Lung (tissue), 11 donors: ENCODE measurements at regions not wholly inside any gene's neighbourhood (a gene's known extent, or its start where the extent isn't known, plus 50 kb on each side); places are given as distances from the start of the nearest gene placed in this dataset.
"Not testable (repeated sequence)": the region's sequence is repeated elsewhere in the genome, so short reads cannot be mapped to it uniquely, and the experiment has no call there.

Experiments used
- ATAC-seq: fragments of 200-7000 bp; cut with Tn5 transposase; one replicate; pipeline ENCODE4 v1.9.1; 2020; ENCODE audit warnings: moderate number of reproducible peaks; ENCODE audit not compliant: insufficient read depth, low FRiP score
- DNase-seq, 3 donors: peaks; one replicate each; pipeline ENCODE4 v3.0.0-alpha.2; 2013 to 2017
- H3K27ac ChIP-seq, 2 donors: one replicate each; pipeline ENCODE4 v1.5.1; 2013; ENCODE audit warnings: mild to moderate bottlenecking in 2 of 2, moderate library complexity in 2 of 2, control low read depth in 1 of 2, inconsistent platforms in 1 of 2, low read depth in 1 of 2, low read length in 1 of 2
- H3K27me3 ChIP-seq, 3 donors: one replicate each; pipeline ENCODE4 v1.5.1; 2013; ENCODE audit warnings: low read length in 2 of 3; ENCODE audit not compliant: control insufficient read depth in 3 of 3, insufficient read depth in 3 of 3
- H3K36me3 ChIP-seq, 4 donors: one replicate each; pipeline ENCODE4 v1.5.1; 2013; ENCODE audit warnings: low read length in 4 of 4, mild to moderate bottlenecking in 1 of 4, moderate library complexity in 1 of 4; ENCODE audit not compliant: control insufficient read depth in 4 of 4, insufficient read depth in 4 of 4
- H3K4me1 ChIP-seq, 5 donors: one replicate each; pipeline ENCODE4 v1.5.1; 2013; ENCODE audit warnings: low read length in 5 of 5, mild to moderate bottlenecking in 2 of 5, moderate library complexity in 1 of 5; ENCODE audit not compliant: control insufficient read depth in 5 of 5, insufficient read depth in 5 of 5
- H3K4me3 ChIP-seq: one replicate; pipeline ENCODE4 v1.5.1; 2013; ENCODE audit warnings: mild to moderate bottlenecking, control low read depth, moderate library complexity
- H3K9ac ChIP-seq, 2 donors: one replicate each; pipeline ENCODE4 v1.5.1; 2013; ENCODE audit warnings: low read length in 2 of 2, control low read depth in 1 of 2; ENCODE audit not compliant: insufficient read depth in 1 of 2
- H3K9me3 ChIP-seq, 4 donors: one replicate each; pipeline ENCODE4 v1.5.1; 2013; ENCODE audit warnings: low read length in 3 of 4, mild to moderate bottlenecking in 1 of 4, moderate library complexity in 1 of 4; ENCODE audit not compliant: control insufficient read depth in 4 of 4, insufficient read depth in 3 of 4
- CTCF ChIP-seq: IDR thresholded peaks from 2 replicates; pipeline ENCODE4 v1.5.1; 2012; ENCODE audit warnings: mild to moderate bottlenecking; ENCODE audit errors: control extremely low read depth, extremely low read depth
- WGBS, 2 donors: extraction: QIAGEN DNeasy Blood & Tissue Kit; methylation state at CpG; one replicate each; pipeline ENCODE4 v1.1.7; 2013; 5-methylcytosine and 5-hydroxymethylcytosine counted together
- donor health status: control.
- donor health status: control.
- donor health status: Bipolar disorder and iron deficiency.
- donor health status: healthy.
- donor health status: DM: yes; HTN: yes; CAD: no.

- DNase-seq (no peak), ATAC-seq (no peak)
- no peak overlapping the region for H3K9ac ChIP-seq
- H3K27ac ChIP-seq, result no peak overlapping the region
- H3K36me3 ChIP-seq, result no peaks in the 10 kb centered on the region
- no peaks in the 10 kb centered on the region for H3K27me3 ChIP-seq
- H3K9me3 ChIP-seq, result no peaks in the 10 kb centered on the region
- H3K4me1 ChIP-seq, result no peaks in the 10 kb centered on the region
- H3K4me3 ChIP-seq, result no peak overlapping the region
- WGBS, 2 donors, result 88 to 90% methylated on average over 18 to 19 of the region's 19 CpGs
- no peak for TF ChIP-seq CTCF
Observed at GRCh38 chr6:167221400-167222201, 63.8 kb upstream of the GPR31 start.

- H3K9me3 ChIP-seq, result not testable (repeated sequence)
Observed at GRCh38 chr6:167225566-167226382, 65.3 kb upstream of the UNC93A start.

GRCh38 chr6:167226383-167226685 is 64.8 kb upstream of the UNC93A start:
- H3K27me3 ChIP-seq, result peaks cover 0 to 3% (median 0%) of the 10 kb centered on the region in 3 donors
- no peak overlapping the region for H3K4me3 ChIP-seq
- TF ChIP-seq CTCF, result no peak
- ATAC-seq, result no peak
- H3K27ac ChIP-seq, result no peak overlapping the region
- peaks cover 0 to 2% (median 0%) of the 10 kb centered on the region in 4 donors for H3K9me3 ChIP-seq
- no peak for DNase-seq
- H3K36me3 ChIP-seq, result no peaks in the 10 kb centered on the region
- WGBS, 2 donors, result 51 to 52% methylated on average over 3 of the region's 3 CpGs
- H3K4me1 ChIP-seq, result peaks cover 0 to 1% (median 0%) of the 10 kb centered on the region in 5 donors
- no peak overlapping the region for H3K9ac ChIP-seq

More at GRCh38 chr6:167225566-167226382, 65.3 kb upstream of the UNC93A start:
- 59 to 66% methylated on average over 12 of the region's 13 CpGs for WGBS, 2 donors
- not testable (repeated sequence) for H3K27me3 ChIP-seq, H3K4me3 ChIP-seq, H3K4me1 ChIP-seq, H3K9ac ChIP-seq, DNase-seq, H3K27ac ChIP-seq, H3K36me3 ChIP-seq, ATAC-seq

GRCh38 chr6:167226791-167227190 is 64.3 kb upstream of the UNC93A start:
- DNase-seq, result no peak
- H3K27ac ChIP-seq, result no peak overlapping the region
- H3K27me3 ChIP-seq, result peaks cover 0 to 3% (median 0%) of the 10 kb centered on the region in 3 donors
- peaks cover 0 to 2% (median 0%) of the 10 kb centered on the region in 4 donors for H3K9me3 ChIP-seq
- 74 to 83% methylated on average over 9 of the region's 9 CpGs for WGBS, 2 donors
- no peak for TF ChIP-seq CTCF
- H3K9ac ChIP-seq, result no peak overlapping the region
- ATAC-seq, result no peak
- peaks cover 0 to 1% (median 0%) of the 10 kb centered on the region in 5 donors for H3K4me1 ChIP-seq
- no peak overlapping the region for H3K4me3 ChIP-seq
- no peaks in the 10 kb centered on the region for H3K36me3 ChIP-seq
